ENCODE measurements at regions not wholly inside any gene's neighbourhood (a gene's known extent, or its start where the extent isn't known, plus 50 kb on each side); places are given as distances from the start of the nearest gene placed in this dataset.

DNA sequence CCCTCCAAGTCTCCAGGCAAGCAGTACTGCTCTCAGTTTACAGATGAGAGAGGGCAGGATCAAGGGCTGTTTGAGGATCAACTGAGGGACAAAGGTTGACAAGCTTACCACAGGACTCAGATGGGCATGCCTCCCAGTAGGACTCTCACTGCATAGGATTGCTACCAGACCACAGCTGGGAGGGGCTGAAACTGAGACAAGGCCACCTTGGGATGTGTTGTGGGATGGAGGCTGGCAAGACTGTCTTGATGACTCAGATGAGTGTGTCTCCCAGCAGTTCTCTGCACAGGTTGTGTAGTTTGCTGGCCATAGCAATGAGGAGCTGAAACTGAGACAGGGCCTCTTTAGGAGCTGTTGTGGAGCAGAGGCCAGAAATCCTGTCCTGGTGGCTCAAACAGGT is 222.2 kb upstream of the IRX1 start:
- H3K9me3 ChIP-seq (ENCODE audit: low read depth, low read length), result peaks cover 20% of the 10 kb centered on the region

DNA sequence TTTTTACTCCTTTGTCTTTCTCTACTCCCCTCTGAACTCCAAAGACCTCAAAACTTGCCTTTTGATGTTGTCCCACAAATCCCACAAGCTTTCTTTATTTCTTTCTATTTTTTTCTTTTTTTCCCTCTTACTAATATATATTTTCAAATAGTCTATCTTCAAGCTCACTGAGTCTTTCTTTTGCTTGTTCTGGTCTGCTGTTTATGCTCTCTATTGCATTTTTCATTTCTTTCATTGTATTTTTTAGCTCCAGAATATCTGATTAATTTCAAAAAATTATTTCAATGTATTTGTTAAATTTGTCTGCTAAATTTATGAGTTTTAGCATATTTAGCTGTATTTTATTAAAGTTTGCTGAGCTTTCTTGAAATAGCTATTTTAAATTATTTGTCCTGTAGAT is 223.3 kb upstream of the IRX1 start:
- H3K4me3 ChIP-seq (ENCODE audit: low read length), result no peak overlapping the region
- no peaks in the 10 kb centered on the region for H3K4me1 ChIP-seq (ENCODE audit: insufficient read depth, low read length)
- H3K27me3 ChIP-seq (ENCODE audit: insufficient read depth, low read length), result no peaks in the 10 kb centered on the region
- peaks cover 20% of the 10 kb centered on the region for H3K9me3 ChIP-seq (ENCODE audit: low read depth, low read length)

More for the DNA sequence above, 222.2 kb upstream of the IRX1 start:
- H3K27me3 ChIP-seq (ENCODE audit: insufficient read depth, low read length), result no peaks in the 10 kb centered on the region
- H3K4me3 ChIP-seq (ENCODE audit: low read length), result no peak overlapping the region
- H3K4me1 ChIP-seq (ENCODE audit: insufficient read depth, low read length), result no peaks in the 10 kb centered on the region

DNA sequence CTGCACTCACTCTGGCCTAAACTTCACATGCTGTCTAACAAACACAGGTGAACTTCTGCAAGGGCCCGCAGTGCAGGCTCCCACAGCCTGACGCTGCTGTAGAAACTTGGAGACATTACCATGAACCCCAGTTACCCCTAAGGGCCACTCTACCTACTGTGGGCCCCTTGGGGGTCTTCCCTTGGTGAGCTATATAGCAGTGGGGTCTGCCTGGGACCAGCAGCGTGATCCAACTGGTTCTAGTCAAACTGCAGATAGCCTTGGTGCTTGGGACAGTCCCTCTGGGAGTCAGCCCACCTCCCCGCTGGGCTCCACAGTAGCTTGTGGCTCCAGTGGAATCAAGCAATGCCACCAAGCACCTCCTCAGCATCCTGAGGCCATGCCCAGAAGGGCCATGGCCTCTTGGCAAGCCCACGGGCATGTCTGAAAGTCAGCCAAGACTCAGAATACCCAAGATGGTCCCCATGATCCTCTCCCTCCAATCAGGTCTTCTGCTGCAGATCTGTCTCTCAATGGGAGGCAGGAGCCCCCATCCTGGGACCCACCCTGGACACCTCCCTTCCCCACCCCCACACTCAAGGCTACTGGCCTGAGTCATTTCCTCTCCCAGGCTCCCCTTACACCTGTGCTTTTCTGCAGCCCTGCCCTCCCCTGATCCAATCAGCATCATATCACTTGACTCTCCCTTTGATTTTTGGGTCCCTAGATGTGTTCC is 230.0 kb upstream of the IRX1 start:
- Histone ChIP-seq H3K4me1 (ENCODE audit: insufficient read depth, low read length) (no peaks in the 10 kb centered on the region), H3K9me3 (ENCODE audit: low read depth, low read length) (no peaks in the 10 kb centered on the region), H3K27me3 (ENCODE audit: insufficient read depth, low read length) (no peaks in the 10 kb centered on the region), H3K4me3 (ENCODE audit: low read length) (no peak overlapping the region)

DNA sequence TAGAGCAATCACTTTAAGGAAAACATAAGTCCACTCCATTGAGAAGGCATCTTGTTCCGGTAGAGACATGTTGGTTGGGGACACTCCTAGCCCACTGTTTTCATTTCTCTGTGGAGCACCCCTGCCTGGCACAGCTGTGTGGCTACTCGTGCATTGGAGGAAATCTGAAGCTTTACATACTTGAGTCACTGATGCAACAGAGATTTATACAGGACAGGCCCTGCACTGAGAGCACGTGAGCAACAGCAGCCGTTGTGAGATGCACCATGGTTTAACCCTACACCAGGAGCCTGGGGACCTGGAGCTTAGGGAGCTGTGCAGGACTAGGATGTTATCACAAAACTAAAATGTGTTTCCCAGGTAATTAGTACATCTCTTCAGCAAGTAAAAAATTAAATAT is 230.7 kb upstream of the IRX1 start:
- Histone ChIP-seq H3K4me1 (ENCODE audit: insufficient read depth, low read length) (no peaks in the 10 kb centered on the region), H3K4me3 (ENCODE audit: low read length) (no peak overlapping the region), H3K9me3 (ENCODE audit: low read depth, low read length) (no peaks in the 10 kb centered on the region), H3K27me3 (ENCODE audit: insufficient read depth, low read length) (no peaks in the 10 kb centered on the region)

DNA sequence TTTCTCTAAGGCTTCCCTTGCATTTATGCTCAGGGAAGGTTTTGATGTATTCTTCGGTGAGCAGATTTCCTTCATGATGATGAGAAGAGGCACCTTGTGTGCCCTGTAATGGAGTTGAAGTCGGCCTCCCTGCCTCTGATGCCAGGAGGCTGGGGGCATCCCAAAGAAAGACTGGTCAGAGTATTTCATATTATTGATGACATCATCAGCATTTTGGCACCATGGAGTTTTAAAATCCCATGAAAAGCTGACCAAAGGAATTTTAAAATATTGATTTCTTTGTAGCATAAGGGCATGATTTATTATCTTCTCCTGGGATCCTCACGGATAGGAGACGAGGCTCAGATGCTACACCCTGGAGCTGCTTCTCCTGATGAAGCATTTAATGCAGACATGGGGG is 231.2 kb upstream of the IRX1 start:
- H3K27me3 ChIP-seq (ENCODE audit: insufficient read depth, low read length), result no peaks in the 10 kb centered on the region
- no peaks in the 10 kb centered on the region for H3K9me3 ChIP-seq (ENCODE audit: low read depth, low read length)
- no peaks in the 10 kb centered on the region for H3K4me1 ChIP-seq (ENCODE audit: insufficient read depth, low read length)
- H3K4me3 ChIP-seq (ENCODE audit: low read length), result no peak overlapping the region

DNA sequence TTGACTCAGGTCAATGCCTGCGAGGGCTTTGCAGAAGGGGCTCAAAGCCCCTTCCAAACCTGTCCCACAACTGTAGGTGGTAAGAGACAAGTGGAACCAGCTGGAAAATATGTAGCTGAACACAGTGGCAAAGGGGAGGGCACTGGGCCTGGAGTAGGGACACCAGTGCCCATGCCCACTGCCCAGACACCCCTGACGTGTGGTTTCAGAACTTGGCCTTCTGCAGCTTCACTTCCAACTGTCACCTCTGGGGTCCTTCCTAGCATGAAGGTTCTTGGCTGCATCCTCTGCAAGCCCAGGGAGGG is 233.1 kb upstream of the IRX1 start:
- Histone ChIP-seq H3K4me1 (ENCODE audit: insufficient read depth, low read length) (no peaks in the 10 kb centered on the region), H3K27me3 (ENCODE audit: insufficient read depth, low read length) (no peaks in the 10 kb centered on the region), H3K9me3 (ENCODE audit: low read depth, low read length) (no peaks in the 10 kb centered on the region), H3K4me3 (ENCODE audit: low read length) (no peak overlapping the region)

DNA sequence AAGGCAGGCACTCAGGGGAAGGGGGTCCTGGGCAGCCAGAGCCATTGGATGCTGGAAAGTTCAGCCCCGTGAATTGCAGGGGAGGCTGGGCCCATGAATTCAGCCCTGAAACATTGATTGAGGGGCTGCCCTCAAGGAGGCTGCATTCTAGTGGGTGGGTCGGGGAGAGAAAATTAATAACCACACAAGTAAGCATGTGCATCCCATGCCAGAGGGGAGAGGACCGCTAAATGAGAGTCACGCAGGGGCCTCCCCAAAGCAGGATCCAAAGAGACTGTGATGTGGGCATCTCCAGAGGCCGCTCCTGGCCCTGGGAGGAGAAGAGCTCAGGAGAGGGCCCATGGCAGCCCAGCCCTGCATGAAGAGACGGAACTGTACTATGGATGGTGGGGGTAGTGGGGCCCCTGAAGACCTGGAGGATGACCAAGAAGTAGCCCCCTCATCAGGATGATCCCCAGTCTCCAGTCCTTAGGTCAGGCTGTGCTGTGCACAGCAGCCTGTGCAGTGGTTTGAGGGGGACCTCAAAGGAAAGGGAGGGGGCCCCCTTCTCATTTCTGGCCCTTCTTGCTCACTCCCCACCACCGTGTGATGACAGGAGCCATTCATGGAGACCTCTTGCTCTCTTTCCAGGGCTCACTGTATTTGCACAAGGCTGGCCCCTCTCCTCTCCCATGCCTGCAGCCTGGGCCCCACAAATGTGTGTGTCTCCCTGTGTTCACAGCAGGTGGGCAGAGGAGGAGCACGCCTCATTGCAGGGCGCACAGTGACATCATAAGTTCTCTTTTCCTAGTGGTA is 233.6 kb upstream of the IRX1 start:
- no peaks in the 10 kb centered on the region for H3K9me3 ChIP-seq (ENCODE audit: low read depth, low read length)
- H3K4me1 ChIP-seq (ENCODE audit: insufficient read depth, low read length), result no peaks in the 10 kb centered on the region
- H3K27me3 ChIP-seq (ENCODE audit: insufficient read depth, low read length), result no peaks in the 10 kb centered on the region
- H3K4me3 ChIP-seq (ENCODE audit: low read length), result no peak overlapping the region

DNA sequence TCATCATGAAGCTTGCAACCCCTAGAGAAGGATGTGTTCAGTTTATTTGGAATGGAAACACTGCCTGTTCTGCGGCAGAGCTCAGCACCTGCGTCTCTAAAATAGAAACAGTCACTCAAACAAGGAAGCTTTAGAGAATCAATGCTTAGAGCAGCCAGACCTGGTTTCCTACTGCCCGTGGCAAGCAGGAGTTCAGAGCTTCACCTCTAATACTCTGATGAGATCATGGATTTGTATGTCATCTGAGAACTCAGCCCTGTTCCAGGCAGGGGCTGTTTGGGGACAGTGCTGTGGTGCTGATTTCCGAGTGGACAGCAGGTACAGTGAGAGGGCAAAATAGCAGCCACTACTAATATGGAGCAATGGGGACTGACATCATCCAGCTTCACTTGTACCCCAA is 236.0 kb upstream of the IRX1 start:
- Histone ChIP-seq H3K4me3 (ENCODE audit: low read length) (no peak overlapping the region), H3K27me3 (ENCODE audit: insufficient read depth, low read length) (no peaks in the 10 kb centered on the region), H3K4me1 (ENCODE audit: insufficient read depth, low read length) (no peaks in the 10 kb centered on the region), H3K9me3 (ENCODE audit: low read depth, low read length) (no peaks in the 10 kb centered on the region)

DNA sequence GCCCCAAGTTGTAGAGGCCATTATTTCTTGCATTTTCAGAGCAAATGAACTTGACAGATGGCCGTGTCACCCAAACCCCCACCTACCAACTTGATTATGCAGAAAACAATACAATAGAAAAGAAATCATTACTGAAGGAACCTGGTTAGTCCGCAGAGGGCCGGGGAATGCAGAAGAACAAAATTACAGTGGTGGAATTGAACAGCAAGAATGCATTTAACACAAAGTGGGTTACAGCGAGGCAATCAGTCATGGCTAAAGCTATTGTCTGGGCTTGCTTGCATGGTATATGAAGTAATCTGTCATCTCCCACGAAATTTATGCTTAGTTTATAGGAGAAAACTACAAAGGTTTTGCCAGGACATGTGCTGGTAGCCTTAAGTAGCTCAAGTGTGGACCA is 238.3 kb upstream of the IRX1 start:
- Histone ChIP-seq H3K4me3 (ENCODE audit: low read length) (no peak overlapping the region), H3K4me1 (ENCODE audit: insufficient read depth, low read length) (no peaks in the 10 kb centered on the region), H3K9me3 (ENCODE audit: low read depth, low read length) (no peaks in the 10 kb centered on the region), H3K27me3 (ENCODE audit: insufficient read depth, low read length) (no peaks in the 10 kb centered on the region)

DNA sequence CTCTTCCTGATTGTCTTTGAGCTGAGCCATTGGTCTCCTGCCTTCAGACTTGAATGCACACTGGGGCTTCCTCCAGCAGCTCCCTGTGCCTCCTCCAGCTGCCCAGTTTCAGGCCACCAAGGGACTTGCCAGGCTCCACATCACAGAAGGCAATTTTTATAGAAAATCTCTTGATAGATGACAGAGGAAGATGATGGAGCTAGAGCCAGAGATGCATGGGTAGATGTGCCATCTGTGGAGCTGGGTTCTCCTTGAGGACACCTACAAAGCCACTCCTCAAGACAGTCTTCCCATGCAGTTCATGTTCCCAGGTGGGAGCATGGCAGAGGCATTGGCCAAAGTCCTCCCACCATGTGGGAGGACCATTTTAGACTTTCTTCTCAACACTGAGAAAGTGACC is 239.6 kb upstream of the IRX1 start:
- H3K27me3 ChIP-seq (ENCODE audit: insufficient read depth, low read length), result no peaks in the 10 kb centered on the region
- no peak overlapping the region for H3K4me3 ChIP-seq (ENCODE audit: low read length)
- H3K9me3 ChIP-seq (ENCODE audit: low read depth, low read length), result no peaks in the 10 kb centered on the region
- no peaks in the 10 kb centered on the region for H3K4me1 ChIP-seq (ENCODE audit: insufficient read depth, low read length)

DNA sequence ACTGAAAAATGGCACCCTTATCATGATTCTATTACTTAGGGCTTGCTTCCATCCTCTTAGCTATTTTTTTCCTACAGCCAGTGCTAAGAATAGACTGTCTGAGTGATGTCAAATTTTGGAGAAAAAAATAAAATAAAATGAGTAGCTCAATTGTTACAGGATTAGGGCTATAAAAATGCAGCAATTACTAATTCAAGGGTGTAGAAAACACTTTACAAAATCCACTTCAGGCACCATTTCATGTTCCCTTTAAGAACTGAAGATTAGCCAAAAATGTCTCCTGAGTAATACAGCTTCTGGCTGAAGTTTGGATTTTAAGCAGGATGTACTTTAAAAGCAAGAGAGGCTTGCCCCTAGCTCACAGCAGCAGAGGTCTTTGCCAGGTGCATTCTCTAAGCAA is 240.5 kb upstream of the IRX1 start:
- Histone ChIP-seq H3K4me3 (ENCODE audit: low read length) (no peak overlapping the region), H3K4me1 (ENCODE audit: insufficient read depth, low read length) (no peaks in the 10 kb centered on the region), H3K9me3 (ENCODE audit: low read depth, low read length) (no peaks in the 10 kb centered on the region), H3K27me3 (ENCODE audit: insufficient read depth, low read length) (no peaks in the 10 kb centered on the region)

DNA sequence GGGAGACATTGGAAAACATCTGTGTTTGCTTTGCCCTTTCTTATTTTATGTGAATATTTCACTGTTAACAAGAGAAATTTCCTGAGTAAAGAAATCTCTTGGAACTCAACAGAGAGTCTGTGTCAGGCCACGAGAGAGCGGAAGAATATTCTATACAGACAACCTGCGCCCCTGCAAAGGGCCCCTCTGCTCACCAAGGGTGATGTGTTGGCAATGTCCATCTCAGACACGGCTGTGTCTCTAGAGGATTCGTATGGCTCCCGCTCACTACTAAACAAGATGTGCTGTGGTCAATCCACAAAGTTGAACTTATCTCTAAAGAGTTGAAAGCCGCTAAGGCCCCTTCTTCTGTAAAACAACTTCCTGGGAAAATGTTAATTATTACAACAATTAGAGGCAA is 241.0 kb upstream of the IRX1 start:
- Histone ChIP-seq H3K4me1 (ENCODE audit: insufficient read depth, low read length) (no peaks in the 10 kb centered on the region), H3K27me3 (ENCODE audit: insufficient read depth, low read length) (no peaks in the 10 kb centered on the region), H3K9me3 (ENCODE audit: low read depth, low read length) (no peaks in the 10 kb centered on the region), H3K4me3 (ENCODE audit: low read length) (no peak overlapping the region)

DNA sequence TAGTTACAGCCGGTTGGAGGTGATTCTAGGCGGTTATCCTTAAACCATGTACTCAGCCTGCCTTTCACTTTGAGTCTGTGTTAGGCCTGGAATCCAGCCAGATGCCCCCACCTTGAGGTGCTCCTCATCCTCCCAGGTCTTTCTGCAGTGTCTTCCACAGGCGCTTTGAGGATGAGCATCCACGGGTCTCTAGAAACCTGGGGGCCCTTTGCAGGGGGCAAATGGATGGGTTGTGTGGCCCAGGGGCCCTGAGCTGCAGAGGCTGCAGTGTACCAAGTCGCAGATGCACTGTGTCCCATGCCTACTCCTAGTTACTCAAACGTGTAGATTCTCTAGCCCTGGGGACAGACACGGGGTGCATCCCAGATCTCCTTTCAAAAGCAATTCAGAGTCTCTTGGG is 242.1 kb upstream of the IRX1 start:
- Histone ChIP-seq H3K4me1 (ENCODE audit: insufficient read depth, low read length) (no peaks in the 10 kb centered on the region), H3K9me3 (ENCODE audit: low read depth, low read length) (no peaks in the 10 kb centered on the region), H3K27me3 (ENCODE audit: insufficient read depth, low read length) (no peaks in the 10 kb centered on the region), H3K4me3 (ENCODE audit: low read length) (no peak overlapping the region)

DNA sequence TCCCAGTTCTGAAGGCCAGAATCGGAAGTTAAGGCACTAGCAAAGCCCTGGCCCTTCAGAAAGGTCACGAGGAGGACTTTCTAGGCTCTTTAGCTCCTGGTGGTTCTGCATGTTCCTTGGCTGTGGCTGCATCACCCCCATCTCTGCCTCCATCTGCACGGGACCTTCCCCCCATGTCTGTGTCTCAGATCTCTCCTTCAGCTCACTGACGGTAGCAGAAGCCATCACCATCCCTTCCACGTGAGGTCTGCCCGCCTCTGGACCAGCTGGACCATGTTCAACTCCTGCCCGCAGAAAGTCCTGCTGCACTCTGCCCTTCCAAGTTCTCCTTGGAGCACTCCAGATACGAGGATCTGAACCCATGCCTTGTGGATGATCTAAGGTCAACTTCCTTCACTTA is 242.9 kb upstream of the IRX1 start:
- no peaks in the 10 kb centered on the region for H3K4me1 ChIP-seq (ENCODE audit: insufficient read depth, low read length)
- no peak overlapping the region for H3K4me3 ChIP-seq (ENCODE audit: low read length)

DNA sequence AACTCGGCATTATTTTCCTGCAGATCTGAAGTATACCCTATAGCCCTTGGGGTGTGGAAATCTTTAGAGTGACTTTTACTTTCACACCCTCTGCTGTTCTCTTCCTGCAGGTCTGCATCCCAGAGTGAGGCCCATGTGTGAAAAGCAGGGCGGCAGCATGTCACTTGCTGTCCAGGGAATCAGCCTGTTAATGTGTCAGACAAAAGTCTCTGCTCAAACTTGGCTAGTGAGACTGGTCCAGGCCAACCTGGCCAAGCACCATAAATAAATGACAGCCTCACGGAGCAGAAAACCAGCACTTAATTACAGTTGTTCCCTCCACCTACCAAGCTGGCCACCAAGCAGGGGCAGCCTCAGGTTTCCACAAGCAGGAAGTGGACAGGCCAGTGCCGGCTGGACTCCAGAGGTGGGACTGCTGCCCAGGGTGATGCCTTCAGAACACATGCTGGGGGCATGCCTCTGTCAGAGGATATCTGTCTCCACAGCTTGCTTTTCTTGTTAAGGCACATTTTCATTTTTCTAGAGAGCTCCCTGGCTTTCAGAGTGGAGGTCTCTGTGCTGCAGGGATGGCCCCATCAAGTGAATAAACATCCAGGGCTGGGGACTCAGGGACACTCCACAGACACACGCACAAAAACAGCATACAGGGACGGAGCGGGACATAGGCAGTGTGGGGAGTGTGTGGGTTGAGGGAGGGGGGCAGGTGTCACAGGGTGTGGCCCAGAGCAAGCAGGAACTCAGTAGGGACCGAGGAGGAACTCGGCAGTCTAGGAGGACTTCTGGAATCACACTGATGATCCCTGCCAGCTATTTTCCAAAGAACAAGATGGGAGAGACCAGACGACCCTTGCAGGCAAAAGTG is 243.8 kb upstream of the IRX1 start:
- Histone ChIP-seq H3K4me1 (ENCODE audit: insufficient read depth, low read length) (no peaks in the 10 kb centered on the region), H3K4me3 (ENCODE audit: low read length) (no peak overlapping the region), H3K9me3 (ENCODE audit: low read depth, low read length) (no peaks in the 10 kb centered on the region), H3K27me3 (ENCODE audit: insufficient read depth, low read length) (no peaks in the 10 kb centered on the region)

More for the DNA sequence above, 242.9 kb upstream of the IRX1 start:
- H3K27me3 ChIP-seq (ENCODE audit: insufficient read depth, low read length), result no peaks in the 10 kb centered on the region
- H3K9me3 ChIP-seq (ENCODE audit: low read depth, low read length), result no peaks in the 10 kb centered on the region
